NT2/D1 (cell line): ENCODE measurements at regions not wholly inside any gene's neighbourhood (a gene's known extent, or its start where the extent isn't known, plus 50 kb on each side); places are given as distances from the start of the nearest gene placed in this dataset.

Source experiments
- SUZ12 ChIP-seq: IDR thresholded peaks from 2 replicates; pipeline ENCODE4 v1.6.1; 2011; ENCODE audit not compliant: insufficient read length, insufficient read depth; ENCODE audit errors: extremely low read depth
- YY1 ChIP-seq: IDR thresholded peaks from 2 replicates; pipeline ENCODE4 v1.6.1; 2011; ENCODE audit not compliant: insufficient read length, insufficient read depth

- TF ChIP-seq YY1 (no peak), SUZ12 (no peak)
Measured at GRCh38 chrX:19193565-19193964, 71.3 kb upstream of the ADGRG2 start.
